ENCODE measurements at regions not wholly inside any gene's neighbourhood (a gene's known extent, or its start where the extent isn't known, plus 50 kb on each side); places are given as distances from the start of the nearest gene placed in this dataset.

- TF ChIP-seq GABPA (IDR thresholded peaks at IDR 0.05; ENCODE audit: borderline replicate concordance, insufficient read depth, low read length) (no peak), RNF2 (IDR thresholded peaks at IDR 0.05; ENCODE audit: borderline replicate concordance, low read depth, low read length, missing control alignments, poor library complexity, severe bottlenecking) (no peak), KDM4A (IDR thresholded peaks at IDR 0.05; ENCODE audit: low read depth, low read length, severe bottlenecking) (no peak), ZNF274 (IDR thresholded peaks at IDR 0.05; ENCODE audit: borderline replicate concordance, extremely low read depth, low read length) (no peak), CHD7 (IDR thresholded peaks at IDR 0.05; ENCODE audit: insufficient replicate concordance, low read length) (no peak)
- TF ChIP-seq, protein P1, sequence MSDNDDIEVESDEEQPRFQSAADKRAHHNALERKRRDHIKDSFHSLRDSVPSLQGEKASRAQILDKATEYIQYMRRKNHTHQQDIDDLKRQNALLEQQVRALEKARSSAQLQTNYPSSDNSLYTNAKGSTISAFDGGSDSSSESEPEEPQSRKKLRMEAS (IDR thresholded peaks at IDR 0.05): no peak
- TF ChIP-seq, protein P2, sequence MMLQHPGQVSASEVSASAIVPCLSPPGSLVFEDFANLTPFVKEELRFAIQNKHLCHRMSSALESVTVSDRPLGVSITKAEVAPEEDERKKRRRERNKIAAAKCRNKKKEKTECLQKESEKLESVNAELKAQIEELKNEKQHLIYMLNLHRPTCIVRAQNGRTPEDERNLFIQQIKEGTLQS (IDR thresholded peaks at IDR 0.05; ENCODE audit: insufficient read depth, low read depth, low read length): no peak
Observed at GRCh38 chr3:67248726-67249125, 250.6 kb downstream of the KBTBD8 start (continued).

Data from H1 (cell line).